Activated CD4-positive, CD25-positive, alpha-beta regulatory T cell treated with anti-CD3 and anti-CD28 coated beads, Interleukin-2, amount 50 U/mL, for 72 hours (primary cell): ENCODE measurements at regions not wholly inside any gene's neighbourhood (a gene's known extent, or its start where the extent isn't known, plus 50 kb on each side); places are given as distances from the start of the nearest gene placed in this dataset.
"Not testable (repeated sequence)": the region's sequence is repeated elsewhere in the genome, so short reads cannot be mapped to it uniquely, and the experiment has no call there.

ENCODE experiments used
- DNase-seq: peaks from one replicate; pipeline ENCODE4 v3.0.0; 2021

- DNase-seq: no peak
Observed at GRCh38 chr10:29878492-29878891, 180.9 kb downstream of the JCAD start.

- no peak for DNase-seq
Observed at GRCh38 chr10:29877793-29878491, 181.4 kb downstream of the JCAD start.

GRCh38 chr10:29876008-29876555 lies 183.3 kb downstream of the JCAD start:
- no peak for DNase-seq

GRCh38 chr10:29874606-29875269 lies 184.6 kb downstream of the JCAD start:
- DNase-seq: no peak

- no peak for DNase-seq
Observed at GRCh38 chr10:29873941-29874484, 185.4 kb downstream of the JCAD start.

- no peak for DNase-seq
Observed at GRCh38 chr10:29870522-29871044, 188.8 kb downstream of the JCAD start.

GRCh38 chr10:29869593-29869992 lies 189.8 kb downstream of the JCAD start:
- no peak for DNase-seq

- no peak for DNase-seq
Observed at GRCh38 chr10:29866356-29866755, 193.0 kb downstream of the JCAD start.

- DNase-seq: no peak
Observed at GRCh38 chr10:29865700-29866355, 193.6 kb downstream of the JCAD start.

- DNase-seq: no peak
Observed at GRCh38 chr10:29862923-29863614, 196.3 kb downstream of the JCAD start.

GRCh38 chr10:29861811-29862505 lies 197.4 kb downstream of the JCAD start:
- no peak for DNase-seq

GRCh38 chr10:29861231-29861630 lies 198.2 kb downstream of the JCAD start:
- not testable (repeated sequence) for DNase-seq

GRCh38 chr10:29860166-29860565 lies 199.2 kb downstream of the JCAD start:
- no peak for DNase-seq

GRCh38 chr10:29859521-29860130 lies 199.8 kb downstream of the JCAD start:
- DNase-seq: no peak

- no peak for DNase-seq
Observed at GRCh38 chr10:29858702-29859267, 200.6 kb downstream of the JCAD start.

- DNase-seq: no peak
Observed at GRCh38 chr10:29857843-29858701, 201.3 kb downstream of the JCAD start.

- no peak for DNase-seq
Observed at GRCh38 chr10:29856295-29856694, 203.1 kb downstream of the JCAD start.

- DNase-seq: no peak
Observed at GRCh38 chr10:29853913-29854312, 205.5 kb downstream of the JCAD start.

- DNase-seq: no peak
Observed at GRCh38 chr10:29851241-29851640, 208.1 kb downstream of the JCAD start.

GRCh38 chr10:29850371-29850770 lies 209.0 kb downstream of the JCAD start:
- DNase-seq: no peak
